AG09319 (cell line): ENCODE measurements at regions not wholly inside any gene's neighbourhood (a gene's known extent, or its start where the extent isn't known, plus 50 kb on each side); places are given as distances from the start of the nearest gene placed in this dataset.

Experiments used
- DNase-seq: peaks from one replicate; pipeline ENCODE4 v3.0.0-alpha.2; 2010; ENCODE audit warnings: low read depth; ENCODE audit errors: extremely low read depth
- CTCF ChIP-seq: IDR thresholded peaks from 2 replicates; pipeline ENCODE4 v1.5.1; 2011; ENCODE audit warnings: low read depth, mild to moderate bottlenecking, inconsistent platforms, low read length, moderate library complexity

GRCh38 chr3:117490716-117491115, 781.1 kb downstream of the TUSC7 start:
- TF ChIP-seq CTCF: no peak
- DNase-seq: no peak

- no peak for DNase-seq
These were observed 786.0 kb downstream of the TUSC7 start for GRCh38 chr3:117495620-117496019.

GRCh38 chr3:117499189-117499870, 789.8 kb downstream of the TUSC7 start:
- no peak for TF ChIP-seq CTCF
- DNase-seq: no peak

More at GRCh38 chr3:117495620-117496019, 786.0 kb downstream of the TUSC7 start:
- TF ChIP-seq CTCF: no peak

GRCh38 chr3:117507958-117508357, 798.4 kb downstream of the TUSC7 start:
- TF ChIP-seq CTCF: no peak

GRCh38 chr3:117509858-117510257, 800.3 kb downstream of the TUSC7 start:
- DNase-seq: no peak
- TF ChIP-seq CTCF: no peak

More at GRCh38 chr3:117507958-117508357, 798.4 kb downstream of the TUSC7 start:
- DNase-seq: no peak

- no peak for TF ChIP-seq CTCF
- DNase-seq: no peak
These were observed 800.8 kb downstream of the TUSC7 start for GRCh38 chr3:117510396-117510795.

GRCh38 chr3:117512975-117513374, 803.4 kb downstream of the TUSC7 start:
- no peak for DNase-seq

More at GRCh38 chr3:117512975-117513374, 803.4 kb downstream of the TUSC7 start:
- TF ChIP-seq CTCF: no peak
